GM23338 (cell line): ENCODE measurements at regions not wholly inside any gene's neighbourhood (a gene's known extent, or its start where the extent isn't known, plus 50 kb on each side); places are given as distances from the start of the nearest gene placed in this dataset.

Experiments used
- ATAC-seq: fragments of 200-7000 bp; cut with Tn5 transposase; 3 replicates; pipeline ENCODE4 v1.9.1; 2020
- DNase-seq: peaks from one replicate; pipeline ENCODE4 v3.0.0-alpha.2; 2015; ENCODE audit warnings: low spot score
- H2AFZ ChIP-seq: fragments of 200-600 bp; sonication (generic); 2 replicates; pipeline ENCODE4 v1.8.0; 2016; ENCODE audit warnings: antibody characterized with exemption, mild to moderate bottlenecking, moderate library complexity
- H3F3A ChIP-seq: fragments of 200-600 bp; sonication (generic); replicated peaks from 2 replicates; pipeline ENCODE4 v1.8.0; 2017; ENCODE audit warnings: antibody characterized with exemption, mixed run types, low read depth
- H3K27ac ChIP-seq: fragments of 200-600 bp; sonication (generic); 2 replicates; pipeline ENCODE4 v1.6.1; 2016; ENCODE audit warnings: low read depth
- H3K27me3 ChIP-seq: fragments of 200-600 bp; sonication (generic); 2 replicates; pipeline ENCODE4 v1.8.0; 2016; ENCODE audit warnings: mild to moderate bottlenecking, mixed run types, moderate library complexity; ENCODE audit not compliant: insufficient read depth
- H3K36me3 ChIP-seq: fragments of 200-600 bp; sonication (generic); 2 replicates; pipeline ENCODE4 v1.8.0; 2016; ENCODE audit warnings: mild to moderate bottlenecking; ENCODE audit not compliant: insufficient read depth
- H3K4me1 ChIP-seq: fragments of 200-600 bp; sonication (generic); 2 replicates; pipeline ENCODE4 v1.8.0; 2016; ENCODE audit warnings: mild to moderate bottlenecking, moderate library complexity; ENCODE audit not compliant: insufficient read depth
- H3K4me2 ChIP-seq: fragments of 200-600 bp; sonication (generic); 2 replicates; pipeline ENCODE4 v1.7.1; 2017; ENCODE audit warnings: mixed run types
- H3K4me3 ChIP-seq: fragments of 200-600 bp; sonication (generic); 2 replicates; pipeline ENCODE4 v1.6.1; 2016; ENCODE audit warnings: mixed run types
- H3K79me2 ChIP-seq: fragments of 200-600 bp; sonication (generic); replicated peaks from 2 replicates; pipeline ENCODE4 v1.8.0; 2017; ENCODE audit warnings: mild to moderate bottlenecking; ENCODE audit not compliant: insufficient read depth
- H3K9me2 ChIP-seq: fragments of 200-600 bp; sonication (generic); 2 replicates; pipeline ENCODE4 v1.8.0; 2017; ENCODE audit not compliant: insufficient read depth
- H4K20me1 ChIP-seq: fragments of 200-600 bp; sonication (generic); replicated peaks from 2 replicates; pipeline ENCODE4 v1.8.0; 2017; ENCODE audit warnings: mild to moderate bottlenecking; ENCODE audit not compliant: insufficient read depth
- H3K27ac Mint-ChIP-seq: 2 replicates; pipeline ENCODE4 v1.8.0; 2020; ENCODE audit warnings: inconsistent platforms, mild to moderate bottlenecking, moderate library complexity, mixed read lengths
- H3K27me3 Mint-ChIP-seq: 3 replicates; pipeline ENCODE4 v1.8.0; 2022; ENCODE audit warnings: low read depth, mild to moderate bottlenecking, moderate library complexity, mixed read lengths, inconsistent platforms; ENCODE audit not compliant: insufficient read depth, poor library complexity
- H3K36me3 Mint-ChIP-seq: 3 replicates; pipeline ENCODE4 v1.8.0; 2021; ENCODE audit warnings: low read depth, mild to moderate bottlenecking, inconsistent platforms, moderate library complexity, mixed read lengths
- H3K4me1 Mint-ChIP-seq: 3 replicates; pipeline ENCODE4 v1.8.0; 2020; ENCODE audit warnings: mild to moderate bottlenecking, inconsistent platforms, mixed read lengths
- H3K4me3 Mint-ChIP-seq: 3 replicates; pipeline ENCODE4 v1.8.0; 2021; ENCODE audit warnings: moderate library complexity, mild to moderate bottlenecking, inconsistent platforms, mixed read lengths
- H3K9me3 Mint-ChIP-seq: 3 replicates; pipeline ENCODE4 v1.8.0; 2020; ENCODE audit warnings: moderate library complexity, mild to moderate bottlenecking, inconsistent platforms, mixed read lengths
- EZH2 ChIP-seq: fragments of 200-600 bp; sonication (generic); IDR thresholded peaks from one replicate; pipeline ENCODE4 v1.8.0; 2017; ENCODE audit warnings: antibody characterized with exemption, mild to moderate bottlenecking, low read depth; ENCODE audit not compliant: unreplicated experiment
- EZH2phosphoT487 ChIP-seq: fragments of 200-600 bp; sonication (generic); IDR thresholded peaks from one replicate; pipeline ENCODE4 v1.8.1; 2018; ENCODE audit warnings: antibody characterized with exemption; ENCODE audit not compliant: unreplicated experiment
- JUNB ChIP-seq: IDR thresholded peaks from one replicate; pipeline ENCODE4 v1.6.1; 2016; ENCODE audit warnings: antibody characterized with exemption; ENCODE audit not compliant: unreplicated experiment
- POLR2AphosphoS5 ChIP-seq: IDR thresholded peaks from 2 replicates; pipeline ENCODE4 v1.6.1; 2016; ENCODE audit warnings: antibody characterized with exemption, low read depth
- REST ChIP-seq: IDR thresholded peaks from one replicate; pipeline ENCODE4 v1.6.1; 2018; ENCODE audit warnings: antibody characterized with exemption; ENCODE audit not compliant: unreplicated experiment
- STAT1 ChIP-seq: IDR thresholded peaks from one replicate; pipeline ENCODE4 v1.6.1; 2016; ENCODE audit warnings: antibody characterized with exemption; ENCODE audit not compliant: unreplicated experiment
- ZNF114 ChIP-seq: fragments of 250-450 bp; sonication (Bioruptor Pico); IDR thresholded peaks from 2 replicates; pipeline ENCODE4 v1.5.0; 2020; ENCODE audit warnings: mild to moderate bottlenecking, moderate library complexity
- ZNF331 ChIP-seq: fragments of 250-450 bp; sonication (Bioruptor Pico); IDR thresholded peaks from 2 replicates; pipeline ENCODE4 v1.5.0; 2020; ENCODE audit warnings: low read depth, mild to moderate bottlenecking, moderate library complexity
- TF ChIP-seq, protein P1 (sequence below): fragments of 250-450 bp; sonication (Bioruptor Pico); IDR thresholded peaks from 2 replicates; pipeline ENCODE4 v1.5.0; 2020; ENCODE audit warnings: mild to moderate bottlenecking, moderate library complexity
- TF ChIP-seq, protein P2 (sequence below), 2 experiments: fragments of 200-600 bp in 1 of 2; sonication (generic) in 1 of 2; conservative IDR thresholded peaks; 2 replicates each; pipeline versions ENCODE4 v1.5.1 to v1.6.1; 2016 to 2017; ENCODE audit warnings: antibody characterized with exemption in 2 of 2, low read depth in 2 of 2, mild to moderate bottlenecking in 2 of 2, moderate library complexity in 1 of 2
- TF ChIP-seq, protein P3 (sequence below): IDR thresholded peaks from 2 replicates; pipeline ENCODE4 v1.6.1; 2016; ENCODE audit warnings: antibody characterized with exemption

- Mint-ChIP-seq H3K36me3 (peaks cover 44% of the 10 kb centered on the region), H3K27ac (no peak overlapping the region), H3K27me3 (peaks cover 7% of the 10 kb centered on the region), H3K9me3 (peaks cover 63% of the 10 kb centered on the region), H3K4me3 (no peak overlapping the region), H3K4me1 (0 out of 3 replicates have a peak, but pooled peaks cover 7% of the 10 kb centered on the region)
- H3F3A ChIP-seq = no peaks in the 10 kb centered on the region
- ATAC-seq = no peak
- peaks cover 8% of the 10 kb centered on the region; the same call in 1 of the 2 replicates for H3K9me2 ChIP-seq
- H3K27me3 ChIP-seq = no peaks in the 10 kb centered on the region
- H3K36me3 ChIP-seq = no peaks in the 10 kb centered on the region; the same call in 1 of the 2 replicates
- no peak overlapping the region for H3K27ac ChIP-seq
- no peak overlapping the region for H2AFZ ChIP-seq
- H3K79me2 ChIP-seq = no peaks in the 10 kb centered on the region
- no peak overlapping the region for H3K4me2 ChIP-seq
- TF ChIP-seq JUNB (no peak), ZNF114 (no peak), POLR2AphosphoS5 (no peak), STAT1 (no peak), ZNF331 (CRISPR knock-in tag) (no peak), REST (no peak), EZH2phosphoT487 (no peak), EZH2 (no peak)
- TF ChIP-seq, protein P1, sequence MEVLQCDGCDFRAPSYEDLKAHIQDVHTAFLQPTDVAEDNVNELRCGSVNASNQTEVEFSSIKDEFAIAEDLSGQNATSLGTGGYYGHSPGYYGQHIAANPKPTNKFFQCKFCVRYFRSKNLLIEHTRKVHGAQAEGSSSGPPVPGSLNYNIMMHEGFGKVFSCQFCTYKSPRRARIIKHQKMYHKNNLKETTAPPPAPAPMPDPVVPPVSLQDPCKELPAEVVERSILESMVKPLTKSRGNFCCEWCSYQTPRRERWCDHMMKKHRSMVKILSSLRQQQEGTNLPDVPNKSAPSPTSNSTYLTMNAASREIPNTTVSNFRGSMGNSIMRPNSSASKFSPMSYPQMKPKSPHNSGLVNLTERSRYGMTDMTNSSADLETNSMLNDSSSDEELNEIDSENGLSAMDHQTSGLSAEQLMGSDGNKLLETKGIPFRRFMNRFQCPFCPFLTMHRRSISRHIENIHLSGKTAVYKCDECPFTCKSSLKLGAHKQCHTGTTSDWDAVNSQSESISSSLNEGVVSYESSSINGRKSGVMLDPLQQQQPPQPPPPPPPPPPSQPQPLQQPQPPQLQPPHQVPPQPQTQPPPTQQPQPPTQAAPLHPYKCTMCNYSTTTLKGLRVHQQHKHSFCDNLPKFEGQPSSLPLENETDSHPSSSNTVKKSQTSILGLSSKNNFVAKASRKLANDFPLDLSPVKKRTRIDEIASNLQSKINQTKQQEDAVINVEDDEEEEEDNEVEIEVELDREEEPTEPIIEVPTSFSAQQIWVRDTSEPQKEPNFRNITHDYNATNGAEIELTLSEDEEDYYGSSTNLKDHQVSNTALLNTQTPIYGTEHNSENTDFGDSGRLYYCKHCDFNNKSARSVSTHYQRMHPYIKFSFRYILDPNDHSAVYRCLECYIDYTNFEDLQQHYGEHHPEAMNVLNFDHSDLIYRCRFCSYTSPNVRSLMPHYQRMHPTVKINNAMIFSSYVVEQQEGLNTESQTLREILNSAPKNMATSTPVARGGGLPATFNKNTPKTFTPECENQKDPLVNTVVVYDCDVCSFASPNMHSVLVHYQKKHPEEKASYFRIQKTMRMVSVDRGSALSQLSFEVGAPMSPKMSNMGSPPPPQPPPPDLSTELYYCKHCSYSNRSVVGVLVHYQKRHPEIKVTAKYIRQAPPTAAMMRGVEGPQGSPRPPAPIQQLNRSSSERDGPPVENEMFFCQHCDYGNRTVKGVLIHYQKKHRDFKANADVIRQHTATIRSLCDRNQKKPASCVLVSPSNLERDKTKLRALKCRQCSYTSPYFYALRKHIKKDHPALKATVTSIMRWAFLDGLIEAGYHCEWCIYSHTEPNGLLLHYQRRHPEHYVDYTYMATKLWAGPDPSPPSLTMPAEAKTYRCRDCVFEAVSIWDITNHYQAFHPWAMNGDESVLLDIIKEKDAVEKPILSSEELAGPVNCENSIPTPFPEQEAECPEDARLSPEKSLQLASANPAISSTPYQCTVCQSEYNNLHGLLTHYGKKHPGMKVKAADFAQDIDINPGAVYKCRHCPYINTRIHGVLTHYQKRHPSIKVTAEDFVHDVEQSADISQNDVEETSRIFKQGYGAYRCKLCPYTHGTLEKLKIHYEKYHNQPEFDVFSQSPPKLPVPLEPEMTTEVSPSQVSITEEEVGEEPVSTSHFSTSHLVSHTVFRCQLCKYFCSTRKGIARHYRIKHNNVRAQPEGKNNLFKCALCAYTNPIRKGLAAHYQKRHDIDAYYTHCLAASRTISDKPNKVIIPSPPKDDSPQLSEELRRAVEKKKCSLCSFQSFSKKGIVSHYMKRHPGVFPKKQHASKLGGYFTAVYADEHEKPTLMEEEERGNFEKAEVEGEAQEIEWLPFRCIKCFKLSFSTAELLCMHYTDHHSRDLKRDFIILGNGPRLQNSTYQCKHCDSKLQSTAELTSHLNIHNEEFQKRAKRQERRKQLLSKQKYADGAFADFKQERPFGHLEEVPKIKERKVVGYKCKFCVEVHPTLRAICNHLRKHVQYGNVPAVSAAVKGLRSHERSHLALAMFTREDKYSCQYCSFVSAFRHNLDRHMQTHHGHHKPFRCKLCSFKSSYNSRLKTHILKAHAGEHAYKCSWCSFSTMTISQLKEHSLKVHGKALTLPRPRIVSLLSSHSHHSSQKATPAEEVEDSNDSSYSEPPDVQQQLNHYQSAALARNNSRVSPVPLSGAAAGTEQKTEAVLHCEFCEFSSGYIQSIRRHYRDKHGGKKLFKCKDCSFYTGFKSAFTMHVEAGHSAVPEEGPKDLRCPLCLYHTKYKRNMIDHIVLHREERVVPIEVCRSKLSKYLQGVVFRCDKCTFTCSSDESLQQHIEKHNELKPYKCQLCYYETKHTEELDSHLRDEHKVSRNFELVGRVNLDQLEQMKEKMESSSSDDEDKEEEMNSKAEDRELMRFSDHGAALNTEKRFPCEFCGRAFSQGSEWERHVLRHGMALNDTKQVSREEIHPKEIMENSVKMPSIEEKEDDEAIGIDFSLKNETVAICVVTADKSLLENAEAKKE (CRISPR knock-in tag) = no peak
- TF ChIP-seq, protein P2, sequence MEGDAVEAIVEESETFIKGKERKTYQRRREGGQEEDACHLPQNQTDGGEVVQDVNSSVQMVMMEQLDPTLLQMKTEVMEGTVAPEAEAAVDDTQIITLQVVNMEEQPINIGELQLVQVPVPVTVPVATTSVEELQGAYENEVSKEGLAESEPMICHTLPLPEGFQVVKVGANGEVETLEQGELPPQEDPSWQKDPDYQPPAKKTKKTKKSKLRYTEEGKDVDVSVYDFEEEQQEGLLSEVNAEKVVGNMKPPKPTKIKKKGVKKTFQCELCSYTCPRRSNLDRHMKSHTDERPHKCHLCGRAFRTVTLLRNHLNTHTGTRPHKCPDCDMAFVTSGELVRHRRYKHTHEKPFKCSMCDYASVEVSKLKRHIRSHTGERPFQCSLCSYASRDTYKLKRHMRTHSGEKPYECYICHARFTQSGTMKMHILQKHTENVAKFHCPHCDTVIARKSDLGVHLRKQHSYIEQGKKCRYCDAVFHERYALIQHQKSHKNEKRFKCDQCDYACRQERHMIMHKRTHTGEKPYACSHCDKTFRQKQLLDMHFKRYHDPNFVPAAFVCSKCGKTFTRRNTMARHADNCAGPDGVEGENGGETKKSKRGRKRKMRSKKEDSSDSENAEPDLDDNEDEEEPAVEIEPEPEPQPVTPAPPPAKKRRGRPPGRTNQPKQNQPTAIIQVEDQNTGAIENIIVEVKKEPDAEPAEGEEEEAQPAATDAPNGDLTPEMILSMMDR (conservative IDR thresholded peaks at IDR 0.05; ENCODE audit: low read depth in 2 of 2) = no peak
- TF ChIP-seq, protein P3, sequence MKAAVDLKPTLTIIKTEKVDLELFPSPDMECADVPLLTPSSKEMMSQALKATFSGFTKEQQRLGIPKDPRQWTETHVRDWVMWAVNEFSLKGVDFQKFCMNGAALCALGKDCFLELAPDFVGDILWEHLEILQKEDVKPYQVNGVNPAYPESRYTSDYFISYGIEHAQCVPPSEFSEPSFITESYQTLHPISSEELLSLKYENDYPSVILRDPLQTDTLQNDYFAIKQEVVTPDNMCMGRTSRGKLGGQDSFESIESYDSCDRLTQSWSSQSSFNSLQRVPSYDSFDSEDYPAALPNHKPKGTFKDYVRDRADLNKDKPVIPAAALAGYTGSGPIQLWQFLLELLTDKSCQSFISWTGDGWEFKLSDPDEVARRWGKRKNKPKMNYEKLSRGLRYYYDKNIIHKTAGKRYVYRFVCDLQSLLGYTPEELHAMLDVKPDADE = no peak
- no peak overlapping the region for H3K4me3 ChIP-seq
- H4K20me1 ChIP-seq = no peaks in the 10 kb centered on the region
- no peak for DNase-seq
- H3K4me1 ChIP-seq = no peaks in the 10 kb centered on the region
Observed at GRCh38 chr5:66450237-66450636, 146.0 kb upstream of the MAST4 start.
